SK-N-SH treated with all-trans-retinoic acid at 6 μM for 48 hours (cell line): ENCODE measurements at regions not wholly inside any gene's neighbourhood (a gene's known extent, or its start where the extent isn't known, plus 50 kb on each side); places are given as distances from the start of the nearest gene placed in this dataset.
"Not testable (repeated sequence)": the region's sequence is repeated elsewhere in the genome, so short reads cannot be mapped to it uniquely, and the experiment has no call there.

Experiments
- CREB5 ChIP-seq: fragments of 250-450 bp; sonication (Bioruptor Pico); IDR thresholded peaks from 2 replicates; pipeline ENCODE4 v1.5.1; 2020; ENCODE audit warnings: low read depth, mild to moderate bottlenecking, moderate library complexity
- GLIS3 ChIP-seq: fragments of 250-450 bp; sonication (Bioruptor Pico); IDR thresholded peaks from 2 replicates; pipeline ENCODE4 v1.5.0; 2020; ENCODE audit warnings: mild to moderate bottlenecking, moderate library complexity
- ISL1 ChIP-seq: fragments of 250-450 bp; sonication (Bioruptor Pico); IDR thresholded peaks from 2 replicates; pipeline ENCODE4 v2.1.2; 2022; ENCODE audit warnings: mild to moderate bottlenecking, moderate library complexity
- PATZ1 ChIP-seq: fragments of 250-450 bp; sonication (Bioruptor Pico); IDR thresholded peaks from 2 replicates; pipeline ENCODE4 v1.8.0; 2020; ENCODE audit warnings: mild to moderate bottlenecking, moderate library complexity, borderline replicate concordance
- POU6F1 ChIP-seq: fragments of 250-450 bp; sonication (Bioruptor Pico); IDR thresholded peaks from 2 replicates; pipeline ENCODE4 v1.8.0; 2021; ENCODE audit warnings: low read depth, mild to moderate bottlenecking, moderate library complexity, borderline replicate concordance
- RARB ChIP-seq: fragments of 250-450 bp; sonication (Bioruptor Pico); IDR thresholded peaks from 2 replicates; pipeline ENCODE4 v1.8.0; 2021; ENCODE audit warnings: mild to moderate bottlenecking, moderate library complexity
- SNAI2 ChIP-seq: fragments of 250-450 bp; sonication (Bioruptor Pico); IDR thresholded peaks from 2 replicates; pipeline ENCODE4 v1.5.0; 2020; ENCODE audit warnings: mild to moderate bottlenecking, moderate library complexity
- TCF4 ChIP-seq: fragments of 250-450 bp; sonication (Bioruptor Pico); IDR thresholded peaks from 2 replicates; pipeline ENCODE4 v1.8.0; 2021; ENCODE audit warnings: mild to moderate bottlenecking, moderate library complexity, borderline replicate concordance
- ZFP30 ChIP-seq: fragments of 450-650 bp; formaldehyde crosslinking; IDR thresholded peaks from 2 replicates; pipeline ENCODE4 v1.5.0; 2022; ENCODE audit warnings: mild to moderate bottlenecking, moderate library complexity
- ZNF565 ChIP-seq: fragments of 450-650 bp; formaldehyde crosslinking; conservative IDR thresholded peaks from 2 replicates; pipeline ENCODE4 v1.5.0; 2020; ENCODE audit warnings: low read depth, mild to moderate bottlenecking, moderate library complexity

- not testable (repeated sequence) for TF ChIP-seq PATZ1 (CRISPR knock-in tag); ZFP30 (CRISPR knock-in tag); SNAI2 (CRISPR knock-in tag); GLIS3; ZNF565; CREB5 (CRISPR knock-in tag); TCF4; RARB; ISL1 (CRISPR knock-in tag); POU6F1 (CRISPR knock-in tag)
These were observed 1273.0 kb downstream of the FOXD4L5 start for GRCh38 chr9:64012014-64012413.
